CD4-positive, alpha-beta T cell (primary cell): ENCODE measurements at regions not wholly inside any gene's neighbourhood (a gene's known extent, or its start where the extent isn't known, plus 50 kb on each side); places are given as distances from the start of the nearest gene placed in this dataset.

Experiments
- ATAC-seq: fragments of 200-7000 bp; cut with Tn5 transposase; one replicate; pipeline ENCODE4 v1.10.0; 2022; ENCODE audit warnings: mild to moderate bottlenecking; ENCODE audit not compliant: poor library complexity
- CTCF ChIA-PET: fragments of 350-600 bp; sonication (Branson Sonifier 250); formaldehyde crosslinking; loops from one replicate; lab custom pipeline; 2021; ENCODE audit warnings: antibody characterized with exemption, inconsistent platforms; lab: Charles Lee
- POLR2A ChIA-PET: fragments of 350-600 bp; sonication (Branson Sonifier 250); formaldehyde crosslinking; loops from one replicate; lab custom pipeline; 2021; ENCODE audit warnings: antibody characterized with exemption, inconsistent platforms; lab: Charles Lee
- DNase-seq, 14 experiments: peaks; one replicate each; pipeline ENCODE4 v3.0.0-alpha.2; 2013 to 2020; ENCODE audit warnings: mixed read lengths in 2 of 14
- H3K27ac ChIP-seq, 2 donors: one replicate each; pipeline versions ENCODE4 v1.5.1 to v1.7.0; 2013; ENCODE audit warnings: low read length in 2 of 2, low read depth in 1 of 2, mild to moderate bottlenecking in 1 of 2
- H3K27me3 ChIP-seq, 2 experiments: 1 replicate in 1 of 2; 2 replicates in 1 of 2; pipeline versions ENCODE4 v1.6.1 to v1.7.0; 2013; ENCODE audit warnings: low read length in 2 of 2, control low read depth in 1 of 2, mild to moderate bottlenecking in 1 of 2, moderate library complexity in 1 of 2; ENCODE audit not compliant: insufficient read depth in 2 of 2, control insufficient read depth in 1 of 2
- H3K36me3 ChIP-seq: one replicate; pipeline ENCODE4 v1.6.1; 2013; ENCODE audit warnings: low read length, control low read depth; ENCODE audit not compliant: insufficient read depth
- H3K4me1 ChIP-seq: one replicate; pipeline ENCODE4 v1.6.1; 2013; ENCODE audit warnings: low read length, control low read depth; ENCODE audit not compliant: insufficient read depth
- H3K4me3 ChIP-seq: one replicate; pipeline ENCODE4 v1.5.1; 2013; ENCODE audit warnings: mild to moderate bottlenecking, low read length, moderate library complexity
- H3K9me3 ChIP-seq, 2 experiments: 1 replicate in 1 of 2; 2 replicates in 1 of 2; pipeline versions ENCODE4 v1.6.1 to v1.7.0; 2013; ENCODE audit warnings: low read length in 2 of 2, mild to moderate bottlenecking in 2 of 2, control low read depth in 1 of 2, moderate library complexity in 1 of 2; ENCODE audit not compliant: control insufficient read depth in 1 of 2, insufficient read depth in 1 of 2
- H3K27ac Mint-ChIP-seq: one replicate; pipeline ENCODE4 v1.8.0; 2020; ENCODE audit warnings: mixed read lengths
- H3K27me3 Mint-ChIP-seq: one replicate; pipeline ENCODE4 v1.8.0; 2021; ENCODE audit warnings: mixed read lengths
- H3K36me3 Mint-ChIP-seq: one replicate; pipeline ENCODE4 v1.8.0; 2021; ENCODE audit warnings: low read depth, mixed read lengths
- H3K4me1 Mint-ChIP-seq: one replicate; pipeline ENCODE4 v1.8.0; 2021; ENCODE audit warnings: low read depth, mixed read lengths
- H3K4me3 Mint-ChIP-seq: one replicate; pipeline ENCODE4 v1.8.0; 2020; ENCODE audit warnings: mild to moderate bottlenecking, mixed read lengths
- H3K9me3 Mint-ChIP-seq: one replicate; pipeline ENCODE4 v1.8.0; 2020; ENCODE audit warnings: mixed read lengths
- CTCF ChIP-seq: fragments of 200-600 bp; IDR thresholded peaks from one replicate; pipeline ENCODE4 v1.8.0; 2022; ENCODE audit warnings: antibody characterized with exemption, mild to moderate bottlenecking
- intact Hi-C, 2 experiments: fragments of 100-400 bp; cut with DNase I in 1 of 2; cut with micrococcal nuclease in 1 of 2; formaldehyde crosslinking; loops; one replicate each; pipeline versions ENCODE4 v1.15.1 to v1.9.0; 2023 to 2025; cut with DNase I, micrococcal nuclease

GRCh38 chr1:195275710-195276109 lies 1332.5 kb downstream of the KCNT2 start:
- no peak for ATAC-seq

GRCh38 chr1:195251900-195252299 lies 1356.3 kb downstream of the KCNT2 start:
- DNase-seq (no peak), ATAC-seq (no peak)
- Histone ChIP-seq H3K27ac (no peak overlapping the region), H3K4me3 (no peak overlapping the region), H3K9me3 (no peaks in the 10 kb centered on the region), H3K27me3 (no peaks in the 10 kb centered on the region), H3K36me3 (no peaks in the 10 kb centered on the region), H3K4me1 (no peaks in the 10 kb centered on the region)
- Mint-ChIP-seq H3K36me3 (no peaks in the 10 kb centered on the region), H3K9me3 (peaks cover 4% of the 10 kb centered on the region), H3K4me3 (no peak overlapping the region), H3K4me1 (no peaks in the 10 kb centered on the region), H3K27me3 (no peaks in the 10 kb centered on the region), H3K27ac (no peak overlapping the region)
- POLR2A ChIA-PET: no interaction called here
- intact Hi-C loops: no loop called here
- TF ChIP-seq CTCF: no peak
- CTCF ChIA-PET: no interaction called here

More at GRCh38 chr1:195275710-195276109, 1332.5 kb downstream of the KCNT2 start:
- Mint-ChIP-seq H3K36me3 (no peaks in the 10 kb centered on the region), H3K4me3 (no peak overlapping the region), H3K4me1 (no peaks in the 10 kb centered on the region), H3K9me3 (no peaks in the 10 kb centered on the region), H3K27me3 (no peaks in the 10 kb centered on the region), H3K27ac (no peak overlapping the region)
- CTCF ChIA-PET: no interaction called here
- H3K4me3 ChIP-seq: no peak overlapping the region
- H3K27ac ChIP-seq: no peak overlapping the region
- no peak for TF ChIP-seq CTCF
- POLR2A ChIA-PET: no interaction called here
- no peaks in the 10 kb centered on the region for H3K4me1 ChIP-seq
- no peaks in the 10 kb centered on the region for H3K9me3 ChIP-seq
- no peaks in the 10 kb centered on the region for H3K27me3 ChIP-seq
- H3K36me3 ChIP-seq: no peaks in the 10 kb centered on the region
- intact Hi-C loops: no loop called here
- DNase-seq: no peak

GRCh38 chr1:195243492-195243891 lies 1364.7 kb downstream of the KCNT2 start:
- ChIA-PET CTCF (no interaction called here), POLR2A (no interaction called here)
- Mint-ChIP-seq H3K27me3 (no peaks in the 10 kb centered on the region), H3K27ac (no peak overlapping the region), H3K4me3 (no peak overlapping the region), H3K4me1 (no peaks in the 10 kb centered on the region), H3K9me3 (peaks cover 3% of the 10 kb centered on the region), H3K36me3 (no peaks in the 10 kb centered on the region)
- Histone ChIP-seq H3K4me3 (no peak overlapping the region), H3K27ac (no peak overlapping the region), H3K27me3 (no peaks in the 10 kb centered on the region), H3K36me3 (no peaks in the 10 kb centered on the region), H3K9me3 (peaks cover 0 to 1% of the 10 kb centered on the region in 2 experiments), H3K4me1 (no peaks in the 10 kb centered on the region)
- TF ChIP-seq CTCF: no peak
- DNase-seq: no peak
- ATAC-seq: no peak
- intact Hi-C loops: no loop called here
